K562 (cell line): ENCODE measurements at regions not wholly inside any gene's neighbourhood (a gene's known extent, or its start where the extent isn't known, plus 50 kb on each side); places are given as distances from the start of the nearest gene placed in this dataset.

Source experiments
- RAD51 ChIP-seq: fragments of 450-650 bp; IDR thresholded peaks from 2 replicates; pipeline ENCODE4 v1.7.1; 2016; ENCODE audit warnings: low read depth, mild to moderate bottlenecking, borderline replicate concordance
- SOX6 ChIP-seq: fragments of 450-650 bp; IDR thresholded peaks from 2 replicates; pipeline ENCODE4 v1.6.1; 2014; ENCODE audit warnings: mild to moderate bottlenecking
- SP1 ChIP-seq: sonication (generic); formaldehyde crosslinking; IDR thresholded peaks from 2 replicates; pipeline ENCODE4 v1.8.1; 2022; ENCODE audit warnings: mild to moderate bottlenecking, missing genetic modification reagents
- ZNF232 ChIP-seq: sonication (generic); formaldehyde crosslinking; IDR thresholded peaks from 2 replicates; pipeline ENCODE4 v1.8.0; 2022; ENCODE audit warnings: mild to moderate bottlenecking, missing genetic modification reagents
- TF ChIP-seq, protein P1 (sequence below): IDR thresholded peaks from 3 replicates; pipeline ENCODE4 v1.6.1; 2011; ENCODE audit warnings: borderline replicate concordance, mild to moderate bottlenecking, moderate library complexity; ENCODE audit not compliant: insufficient read length; ENCODE audit errors: extremely low read depth
- TF ChIP-seq, protein P2 (sequence below): sonication (generic); formaldehyde crosslinking; IDR thresholded peaks from 2 replicates; pipeline ENCODE4 v1.8.0; 2022; ENCODE audit warnings: mild to moderate bottlenecking, missing genetic modification reagents

DNA sequence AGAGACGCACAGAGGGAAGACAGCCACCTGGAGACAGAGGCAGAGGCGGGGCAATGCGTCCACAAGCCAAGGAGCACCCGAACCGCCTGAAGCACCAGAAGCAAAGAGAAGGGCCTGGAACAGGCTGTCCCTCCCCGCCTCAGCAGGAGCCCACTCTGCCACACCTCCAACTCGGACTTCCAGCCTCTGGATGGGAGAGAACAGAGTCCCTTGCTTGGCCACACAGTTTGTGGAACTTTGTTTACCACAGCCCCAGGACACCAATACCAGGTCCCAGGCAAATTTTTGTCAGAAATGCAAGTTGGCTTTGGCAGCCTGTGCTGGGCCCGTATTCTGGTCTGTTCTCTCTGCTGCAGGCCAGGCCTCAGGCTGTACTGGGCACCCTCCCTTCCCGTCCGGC, 87.5 kb upstream of the RPS6KA2 start (continued):
- TF ChIP-seq, protein P1, sequence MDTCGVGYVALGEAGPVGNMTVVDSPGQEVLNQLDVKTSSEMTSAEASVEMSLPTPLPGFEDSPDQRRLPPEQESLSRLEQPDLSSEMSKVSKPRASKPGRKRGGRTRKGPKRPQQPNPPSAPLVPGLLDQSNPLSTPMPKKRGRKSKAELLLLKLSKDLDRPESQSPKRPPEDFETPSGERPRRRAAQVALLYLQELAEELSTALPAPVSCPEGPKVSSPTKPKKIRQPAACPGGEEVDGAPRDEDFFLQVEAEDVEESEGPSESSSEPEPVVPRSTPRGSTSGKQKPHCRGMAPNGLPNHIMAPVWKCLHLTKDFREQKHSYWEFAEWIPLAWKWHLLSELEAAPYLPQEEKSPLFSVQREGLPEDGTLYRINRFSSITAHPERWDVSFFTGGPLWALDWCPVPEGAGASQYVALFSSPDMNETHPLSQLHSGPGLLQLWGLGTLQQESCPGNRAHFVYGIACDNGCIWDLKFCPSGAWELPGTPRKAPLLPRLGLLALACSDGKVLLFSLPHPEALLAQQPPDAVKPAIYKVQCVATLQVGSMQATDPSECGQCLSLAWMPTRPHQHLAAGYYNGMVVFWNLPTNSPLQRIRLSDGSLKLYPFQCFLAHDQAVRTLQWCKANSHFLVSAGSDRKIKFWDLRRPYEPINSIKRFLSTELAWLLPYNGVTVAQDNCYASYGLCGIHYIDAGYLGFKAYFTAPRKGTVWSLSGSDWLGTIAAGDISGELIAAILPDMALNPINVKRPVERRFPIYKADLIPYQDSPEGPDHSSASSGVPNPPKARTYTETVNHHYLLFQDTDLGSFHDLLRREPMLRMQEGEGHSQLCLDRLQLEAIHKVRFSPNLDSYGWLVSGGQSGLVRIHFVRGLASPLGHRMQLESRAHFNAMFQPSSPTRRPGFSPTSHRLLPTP: no peak
- no peak for TF ChIP-seq RAD51
- no peak for TF ChIP-seq ZNF232 (CRISPR knock-in tag)
- TF ChIP-seq, protein P2, sequence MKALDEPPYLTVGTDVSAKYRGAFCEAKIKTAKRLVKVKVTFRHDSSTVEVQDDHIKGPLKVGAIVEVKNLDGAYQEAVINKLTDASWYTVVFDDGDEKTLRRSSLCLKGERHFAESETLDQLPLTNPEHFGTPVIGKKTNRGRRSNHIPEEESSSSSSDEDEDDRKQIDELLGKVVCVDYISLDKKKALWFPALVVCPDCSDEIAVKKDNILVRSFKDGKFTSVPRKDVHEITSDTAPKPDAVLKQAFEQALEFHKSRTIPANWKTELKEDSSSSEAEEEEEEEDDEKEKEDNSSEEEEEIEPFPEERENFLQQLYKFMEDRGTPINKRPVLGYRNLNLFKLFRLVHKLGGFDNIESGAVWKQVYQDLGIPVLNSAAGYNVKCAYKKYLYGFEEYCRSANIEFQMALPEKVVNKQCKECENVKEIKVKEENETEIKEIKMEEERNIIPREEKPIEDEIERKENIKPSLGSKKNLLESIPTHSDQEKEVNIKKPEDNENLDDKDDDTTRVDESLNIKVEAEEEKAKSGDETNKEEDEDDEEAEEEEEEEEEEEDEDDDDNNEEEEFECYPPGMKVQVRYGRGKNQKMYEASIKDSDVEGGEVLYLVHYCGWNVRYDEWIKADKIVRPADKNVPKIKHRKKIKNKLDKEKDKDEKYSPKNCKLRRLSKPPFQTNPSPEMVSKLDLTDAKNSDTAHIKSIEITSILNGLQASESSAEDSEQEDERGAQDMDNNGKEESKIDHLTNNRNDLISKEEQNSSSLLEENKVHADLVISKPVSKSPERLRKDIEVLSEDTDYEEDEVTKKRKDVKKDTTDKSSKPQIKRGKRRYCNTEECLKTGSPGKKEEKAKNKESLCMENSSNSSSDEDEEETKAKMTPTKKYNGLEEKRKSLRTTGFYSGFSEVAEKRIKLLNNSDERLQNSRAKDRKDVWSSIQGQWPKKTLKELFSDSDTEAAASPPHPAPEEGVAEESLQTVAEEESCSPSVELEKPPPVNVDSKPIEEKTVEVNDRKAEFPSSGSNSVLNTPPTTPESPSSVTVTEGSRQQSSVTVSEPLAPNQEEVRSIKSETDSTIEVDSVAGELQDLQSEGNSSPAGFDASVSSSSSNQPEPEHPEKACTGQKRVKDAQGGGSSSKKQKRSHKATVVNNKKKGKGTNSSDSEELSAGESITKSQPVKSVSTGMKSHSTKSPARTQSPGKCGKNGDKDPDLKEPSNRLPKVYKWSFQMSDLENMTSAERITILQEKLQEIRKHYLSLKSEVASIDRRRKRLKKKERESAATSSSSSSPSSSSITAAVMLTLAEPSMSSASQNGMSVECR (CRISPR knock-in tag): no peak
- TF ChIP-seq SP1: no peak
- no peak for TF ChIP-seq SOX6
